Fibroblast of the aortic adventitia (primary cell): ENCODE measurements at regions not wholly inside any gene's neighbourhood (a gene's known extent, or its start where the extent isn't known, plus 50 kb on each side); places are given as distances from the start of the nearest gene placed in this dataset.

Experiments
- DNase-seq: peaks from one replicate; pipeline ENCODE4 v3.0.0-alpha.2; 2010; ENCODE audit warnings: low read depth
- H3K4me3 ChIP-seq: 2 replicates; pipeline ENCODE4 v1.5.1; 2011; ENCODE audit warnings: low read depth, mild to moderate bottlenecking, control low read depth, low read length, moderate library complexity
- TF ChIP-seq, protein P1 (sequence below): IDR thresholded peaks from 2 replicates; pipeline ENCODE4 v1.5.1; 2011; ENCODE audit warnings: mild to moderate bottlenecking, low read length, control low read depth, inconsistent platforms; ENCODE audit not compliant: insufficient read depth

DNA sequence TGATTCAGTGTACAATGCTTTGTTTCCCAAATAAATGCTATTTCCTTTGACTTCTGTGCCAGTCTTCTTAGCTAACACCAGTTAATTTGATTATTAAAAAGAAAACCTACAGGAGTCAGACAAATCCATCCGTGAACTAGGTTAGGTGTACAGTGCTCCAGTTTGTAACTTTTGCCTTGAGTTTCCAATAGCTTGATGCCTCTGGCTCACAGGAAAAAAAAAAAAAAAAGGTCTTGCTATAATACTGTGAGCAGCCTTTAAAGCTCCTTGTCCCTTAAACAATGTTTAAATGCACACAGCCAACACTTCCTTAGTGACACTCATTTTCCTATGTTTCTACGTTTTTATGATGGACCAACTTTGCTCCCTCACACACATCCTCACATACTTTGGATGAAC is 71.8 kb upstream of the TMX1 start:
- H3K4me3 ChIP-seq: no peak overlapping the region
- DNase-seq: no peak
- TF ChIP-seq, protein P1, sequence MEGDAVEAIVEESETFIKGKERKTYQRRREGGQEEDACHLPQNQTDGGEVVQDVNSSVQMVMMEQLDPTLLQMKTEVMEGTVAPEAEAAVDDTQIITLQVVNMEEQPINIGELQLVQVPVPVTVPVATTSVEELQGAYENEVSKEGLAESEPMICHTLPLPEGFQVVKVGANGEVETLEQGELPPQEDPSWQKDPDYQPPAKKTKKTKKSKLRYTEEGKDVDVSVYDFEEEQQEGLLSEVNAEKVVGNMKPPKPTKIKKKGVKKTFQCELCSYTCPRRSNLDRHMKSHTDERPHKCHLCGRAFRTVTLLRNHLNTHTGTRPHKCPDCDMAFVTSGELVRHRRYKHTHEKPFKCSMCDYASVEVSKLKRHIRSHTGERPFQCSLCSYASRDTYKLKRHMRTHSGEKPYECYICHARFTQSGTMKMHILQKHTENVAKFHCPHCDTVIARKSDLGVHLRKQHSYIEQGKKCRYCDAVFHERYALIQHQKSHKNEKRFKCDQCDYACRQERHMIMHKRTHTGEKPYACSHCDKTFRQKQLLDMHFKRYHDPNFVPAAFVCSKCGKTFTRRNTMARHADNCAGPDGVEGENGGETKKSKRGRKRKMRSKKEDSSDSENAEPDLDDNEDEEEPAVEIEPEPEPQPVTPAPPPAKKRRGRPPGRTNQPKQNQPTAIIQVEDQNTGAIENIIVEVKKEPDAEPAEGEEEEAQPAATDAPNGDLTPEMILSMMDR: no peak

- TF ChIP-seq, protein P1: no peak
- DNase-seq: no peak
- H3K4me3 ChIP-seq: no peak overlapping the region
Measured at GRCh38 chr14:51173863-51174262, 66.2 kb upstream of the TMX1 start.

GRCh38 chr14:51176839-51177238 is 63.2 kb upstream of the TMX1 start:
- DNase-seq: no peak
- TF ChIP-seq, protein P1: no peak
- H3K4me3 ChIP-seq: no peak overlapping the region

GRCh38 chr14:51180577-51180976 is 59.5 kb upstream of the TMX1 start:
- no peak for DNase-seq

DNA sequence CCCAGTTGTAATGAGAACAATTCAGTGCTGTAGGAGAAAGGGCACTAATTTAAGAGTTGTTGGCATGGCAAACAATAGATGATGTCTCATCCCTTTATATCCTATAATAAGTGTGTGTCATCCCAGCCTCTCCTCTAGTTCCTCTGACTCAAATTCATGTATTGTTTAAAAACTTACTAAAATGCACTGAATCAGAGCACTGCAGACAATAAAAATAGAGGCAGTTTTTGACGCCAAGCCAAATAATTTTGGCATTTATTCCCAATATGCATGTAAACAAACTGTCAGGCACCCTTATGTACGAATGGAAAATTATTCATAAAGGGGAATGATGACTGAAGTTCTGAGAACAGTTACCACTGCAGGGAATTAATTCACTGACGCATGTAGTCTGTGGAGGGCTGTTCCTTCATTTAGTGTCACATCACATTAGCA is 57.9 kb upstream of the TMX1 start:
- DNase-seq: peak; percentile 69
- no peak overlapping the region for H3K4me3 ChIP-seq
- TF ChIP-seq, protein P1: no peak

More at GRCh38 chr14:51180577-51180976, 59.5 kb upstream of the TMX1 start:
- no peak overlapping the region for H3K4me3 ChIP-seq
- TF ChIP-seq, protein P1: no peak

DNA sequence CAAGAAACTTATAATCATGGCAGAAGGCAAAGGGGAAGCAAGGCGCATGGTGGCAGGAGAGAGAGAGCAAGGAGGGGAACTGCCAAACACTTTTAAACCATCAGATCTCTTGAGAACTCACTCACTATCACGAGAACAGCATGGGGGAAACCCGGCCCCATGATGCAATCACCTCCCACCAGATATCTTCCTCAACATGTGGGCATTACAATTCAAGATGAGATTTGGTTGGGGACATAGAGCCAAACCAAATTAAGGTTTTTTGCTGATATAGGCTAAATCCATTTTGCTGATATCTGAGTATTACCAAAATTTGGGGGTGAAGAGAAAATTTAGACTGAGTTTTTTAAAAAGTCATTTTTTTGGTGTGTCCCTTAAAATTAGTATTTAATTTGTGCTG is 54.9 kb upstream of the TMX1 start:
- H3K4me3 ChIP-seq: no peak overlapping the region
- TF ChIP-seq, protein P1: no peak
- no peak for DNase-seq

- H3K4me3 ChIP-seq: no peak overlapping the region
- no peak for DNase-seq
- TF ChIP-seq, protein P1: no peak
Measured at GRCh38 chr14:51185754-51186153, 54.3 kb upstream of the TMX1 start.
